WTC11 (cell line): ENCODE measurements at regions not wholly inside any gene's neighbourhood (a gene's known extent, or its start where the extent isn't known, plus 50 kb on each side); places are given as distances from the start of the nearest gene placed in this dataset.

Experiments used
- JUN ChIP-seq: sonication (generic); formaldehyde crosslinking; IDR thresholded peaks from 2 replicates; pipeline ENCODE4 v1.8.0; 2023; ENCODE audit warnings: mild to moderate bottlenecking, missing genetic modification reagents
- TF ChIP-seq, protein P1 (sequence below): fragments of 200-600 bp; IDR thresholded peaks from 2 replicates; pipeline ENCODE4 v1.8.0; 2022; ENCODE audit warnings: antibody characterized with exemption

DNA sequence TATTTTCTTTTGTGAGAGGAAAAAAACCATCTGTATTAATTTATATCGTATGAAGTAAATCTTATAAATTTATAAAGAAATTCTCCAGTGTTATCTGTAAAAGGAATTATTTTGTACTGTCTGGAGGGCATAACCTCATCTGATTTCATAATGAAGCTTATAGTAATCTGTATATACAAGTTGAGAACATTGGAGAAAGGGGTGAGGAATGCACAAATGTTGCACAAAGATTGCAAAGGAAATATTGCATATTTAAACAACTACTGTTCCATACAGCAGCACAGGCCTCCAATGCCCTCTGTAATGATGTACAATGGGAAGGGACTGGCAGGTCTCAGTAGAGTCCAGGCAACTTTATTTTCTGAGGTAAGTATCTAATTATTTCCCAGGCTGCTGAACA is 50.8 kb upstream of the KCNJ16 start:
- no peak for TF ChIP-seq JUN (CRISPR knock-in tag)
- TF ChIP-seq, protein P1, sequence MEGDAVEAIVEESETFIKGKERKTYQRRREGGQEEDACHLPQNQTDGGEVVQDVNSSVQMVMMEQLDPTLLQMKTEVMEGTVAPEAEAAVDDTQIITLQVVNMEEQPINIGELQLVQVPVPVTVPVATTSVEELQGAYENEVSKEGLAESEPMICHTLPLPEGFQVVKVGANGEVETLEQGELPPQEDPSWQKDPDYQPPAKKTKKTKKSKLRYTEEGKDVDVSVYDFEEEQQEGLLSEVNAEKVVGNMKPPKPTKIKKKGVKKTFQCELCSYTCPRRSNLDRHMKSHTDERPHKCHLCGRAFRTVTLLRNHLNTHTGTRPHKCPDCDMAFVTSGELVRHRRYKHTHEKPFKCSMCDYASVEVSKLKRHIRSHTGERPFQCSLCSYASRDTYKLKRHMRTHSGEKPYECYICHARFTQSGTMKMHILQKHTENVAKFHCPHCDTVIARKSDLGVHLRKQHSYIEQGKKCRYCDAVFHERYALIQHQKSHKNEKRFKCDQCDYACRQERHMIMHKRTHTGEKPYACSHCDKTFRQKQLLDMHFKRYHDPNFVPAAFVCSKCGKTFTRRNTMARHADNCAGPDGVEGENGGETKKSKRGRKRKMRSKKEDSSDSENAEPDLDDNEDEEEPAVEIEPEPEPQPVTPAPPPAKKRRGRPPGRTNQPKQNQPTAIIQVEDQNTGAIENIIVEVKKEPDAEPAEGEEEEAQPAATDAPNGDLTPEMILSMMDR, result no peak
